ENCODE measurements at regions not wholly inside any gene's neighbourhood (a gene's known extent, or its start where the extent isn't known, plus 50 kb on each side); places are given as distances from the start of the nearest gene placed in this dataset.

DNA sequence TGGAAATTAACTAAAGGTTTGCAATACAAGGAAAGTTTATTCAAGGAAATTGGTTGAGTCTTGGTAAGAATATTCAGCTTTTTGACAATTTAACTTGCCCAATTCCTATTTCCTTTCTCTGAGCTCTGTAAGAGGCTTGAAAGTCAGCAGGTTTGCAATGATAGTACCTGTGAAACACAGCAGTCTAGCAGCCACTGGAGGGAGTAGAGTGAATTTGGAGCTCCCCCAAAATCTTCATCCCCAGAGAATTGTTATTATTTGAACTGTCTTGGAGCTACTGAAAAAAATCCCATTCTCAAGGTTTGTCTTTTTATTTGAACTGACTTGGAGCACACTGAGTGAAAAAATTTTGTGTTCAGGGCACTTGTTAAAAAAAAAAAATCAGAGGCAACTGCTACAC is 654.2 kb upstream of the PKN2 start:
- peaks cover 3 to 15% of the 10 kb centered on the region in 2 donors for H3K27me3 Mint-ChIP-seq
- ATAC-seq = no peak
- H3K27ac Mint-ChIP-seq = no peak overlapping the region
- no peak overlapping the region for H3K4me3 Mint-ChIP-seq
- no peak for DNase-seq (ENCODE audit: low spot score)
- H3K36me3 Mint-ChIP-seq = peaks cover 5% of the 10 kb centered on the region
- H3K4me1 Mint-ChIP-seq (ENCODE audit: low read depth in 2 of 2) = no peaks in the 10 kb centered on the region
- peaks cover 16% of the 10 kb centered on the region for H3K9me3 Mint-ChIP-seq

DNA sequence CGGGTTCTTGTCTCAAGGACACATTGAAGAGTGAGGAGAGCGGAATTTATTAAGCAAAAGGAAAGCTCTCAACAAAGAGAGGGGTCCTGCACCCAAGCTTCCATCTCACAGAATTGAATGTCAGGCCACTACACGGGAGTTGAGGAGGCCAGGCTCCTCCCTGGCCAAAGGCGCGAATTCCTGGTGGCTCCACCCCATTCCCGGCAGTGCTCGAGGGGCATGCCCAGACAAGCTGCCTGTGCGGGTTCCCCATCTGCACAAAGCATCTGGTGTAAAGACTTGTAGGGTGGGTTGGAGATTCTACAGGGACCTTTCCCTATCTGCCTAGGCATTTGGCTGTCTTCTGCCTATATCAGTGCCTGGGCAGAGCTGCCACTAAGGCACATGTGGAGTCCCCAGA is 648.5 kb upstream of the PKN2 start:
- peaks cover 16% of the 10 kb centered on the region for H3K36me3 Mint-ChIP-seq
- ATAC-seq (peak in 1 of 2 donors; percentile 20), DNase-seq (ENCODE audit: low spot score) (no peak)
- H3K27me3 Mint-ChIP-seq = peaks cover 0 to 9% of the 10 kb centered on the region in 2 donors
- H3K4me3 Mint-ChIP-seq = no peak overlapping the region
- peaks cover 8% of the 10 kb centered on the region for H3K9me3 Mint-ChIP-seq
- no peaks in the 10 kb centered on the region for H3K4me1 Mint-ChIP-seq (ENCODE audit: low read depth in 2 of 2)
- H3K27ac Mint-ChIP-seq = no peak overlapping the region

DNA sequence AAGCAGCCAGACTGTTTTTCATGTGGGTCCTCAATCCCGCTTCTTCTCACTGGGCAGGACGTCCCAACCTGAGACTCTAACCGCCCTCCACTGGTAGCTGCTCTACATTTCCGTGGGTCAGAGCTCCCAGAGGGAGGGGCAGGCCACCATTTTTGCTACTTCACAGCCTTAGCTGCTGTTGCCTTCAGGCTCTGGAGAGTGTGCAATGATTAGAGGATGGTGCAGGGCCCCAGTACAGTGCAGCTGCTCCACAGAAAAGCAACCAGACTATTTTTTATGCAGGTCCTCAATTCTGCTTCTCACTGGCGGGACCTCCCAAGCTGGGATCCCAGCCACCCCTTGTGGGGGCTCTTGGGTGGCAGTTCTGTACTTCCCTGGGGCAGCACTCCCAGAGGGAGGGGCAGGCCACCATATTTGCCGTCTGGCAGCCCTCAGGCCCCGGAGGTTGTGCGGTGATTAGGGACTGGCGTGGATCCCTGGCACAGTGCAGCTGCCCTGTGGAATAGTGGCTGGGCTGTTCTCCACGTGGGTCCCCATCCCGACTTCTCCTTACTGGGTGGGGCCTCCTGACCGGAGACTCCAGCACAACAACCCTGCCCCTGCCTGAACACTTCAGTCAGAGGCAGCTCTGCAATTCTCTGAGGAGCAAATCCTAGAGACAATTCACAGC is 647.6 kb upstream of the PKN2 start:
- DNase-seq (ENCODE audit: low spot score) = no peak
- H3K4me1 Mint-ChIP-seq (ENCODE audit: low read depth in 2 of 2) = no peaks in the 10 kb centered on the region

DNA sequence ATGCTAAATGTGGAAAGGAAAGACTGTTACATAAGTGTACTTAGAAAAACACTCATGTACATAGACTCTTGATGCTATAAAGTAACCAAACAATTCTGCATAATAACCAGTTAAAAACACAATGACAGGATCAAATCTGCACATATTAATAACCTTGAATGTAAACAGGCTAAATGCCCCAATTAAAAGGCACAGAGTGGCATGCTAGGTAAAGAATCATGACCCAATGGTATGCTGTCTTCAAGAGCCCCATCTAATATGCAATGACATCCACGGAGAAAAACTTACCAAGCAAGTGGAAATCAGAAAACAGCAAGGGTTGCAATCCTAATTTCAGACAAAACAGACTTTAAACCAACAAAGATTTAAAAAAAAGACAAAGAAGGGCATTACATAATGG is 644.8 kb upstream of the PKN2 start:
- DNase-seq (ENCODE audit: low spot score) = no peak
- Mint-ChIP-seq H3K9me3 (peaks cover 8% of the 10 kb centered on the region), H3K27me3 (no peaks in the 10 kb centered on the region)

More for the DNA sequence above, 647.6 kb upstream of the PKN2 start:
- Mint-ChIP-seq H3K27me3 (no peaks in the 10 kb centered on the region), H3K4me3 (no peak overlapping the region), H3K27ac (no peak overlapping the region), H3K36me3 (peaks cover 16% of the 10 kb centered on the region), H3K9me3 (peaks cover 8% of the 10 kb centered on the region)
- peak; percentile 15 to 31 for ATAC-seq

DNA sequence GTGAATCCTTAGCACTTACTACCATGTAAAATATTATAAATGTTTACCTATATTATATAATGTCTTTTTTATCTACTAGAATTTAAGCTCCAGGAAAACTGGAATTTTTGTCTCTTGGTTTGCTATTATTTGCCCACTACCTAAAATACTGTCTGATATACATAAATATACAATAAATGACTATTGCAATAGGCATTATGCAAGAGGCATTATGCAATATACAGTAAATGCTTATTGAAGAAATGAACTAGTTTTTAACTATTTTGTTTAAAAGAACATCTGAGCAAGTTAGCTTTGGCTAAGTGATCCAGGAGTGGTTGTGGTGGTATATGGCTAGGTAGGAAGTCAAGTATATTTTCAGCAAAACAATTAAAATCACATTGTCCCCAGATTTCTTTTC is 640.2 kb upstream of the PKN2 start:
- no peak overlapping the region for H3K27ac Mint-ChIP-seq
- no peaks in the 10 kb centered on the region for H3K27me3 Mint-ChIP-seq
- H3K4me3 Mint-ChIP-seq = no peak overlapping the region
- ATAC-seq = no peak
- H3K36me3 Mint-ChIP-seq = peaks cover 10% of the 10 kb centered on the region
- DNase-seq (ENCODE audit: low spot score) = no peak
- no peaks in the 10 kb centered on the region for H3K4me1 Mint-ChIP-seq (ENCODE audit: low read depth in 2 of 2)
- peaks cover 3% of the 10 kb centered on the region for H3K9me3 Mint-ChIP-seq

More for the DNA sequence above, 644.8 kb upstream of the PKN2 start:
- no peak overlapping the region for H3K27ac Mint-ChIP-seq
- H3K4me1 Mint-ChIP-seq (ENCODE audit: low read depth in 2 of 2) = no peaks in the 10 kb centered on the region
- H3K36me3 Mint-ChIP-seq = peaks cover 16% of the 10 kb centered on the region
- ATAC-seq = no peak
- H3K4me3 Mint-ChIP-seq = no peak overlapping the region

DNA sequence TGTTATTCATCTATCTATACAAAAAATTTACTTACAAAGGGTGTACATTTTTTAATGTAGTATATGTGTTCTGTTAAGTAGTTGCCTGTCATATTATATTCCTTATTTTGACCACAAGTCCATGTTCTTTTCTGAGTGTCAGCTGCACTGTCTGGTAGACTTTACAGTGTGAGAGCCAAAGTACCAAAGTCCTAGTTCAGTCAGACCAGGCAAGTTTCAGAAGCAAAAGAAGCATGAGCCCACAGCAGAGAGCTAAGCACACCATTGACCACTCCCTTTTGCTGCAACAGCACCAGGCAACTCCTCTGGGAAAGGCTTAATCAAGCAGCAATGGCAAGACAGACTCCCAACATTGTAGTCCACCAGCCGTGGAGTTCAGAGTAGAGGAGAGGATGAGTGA is 631.9 kb upstream of the PKN2 start:
- Mint-ChIP-seq H3K27ac (no peak overlapping the region), H3K4me1 (ENCODE audit: low read depth in 2 of 2) (no peaks in the 10 kb centered on the region)

DNA sequence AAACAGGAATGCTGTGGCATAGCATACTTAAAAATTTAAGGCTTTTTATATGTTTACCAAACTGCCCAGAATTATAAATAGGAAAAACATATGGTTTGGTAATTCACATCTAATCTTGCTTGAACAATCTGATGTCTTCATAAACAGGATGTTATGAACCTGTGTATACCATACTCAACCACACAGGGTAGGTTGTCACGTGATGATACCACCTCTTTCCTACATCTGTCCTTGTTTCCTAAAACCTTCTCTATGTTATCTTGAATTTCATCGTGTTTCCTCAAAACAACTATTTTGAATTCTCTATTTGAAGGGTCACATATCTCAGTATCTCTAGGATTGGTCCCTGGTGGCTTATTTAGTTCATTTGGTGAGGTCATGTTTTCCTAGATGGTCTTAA is 631.0 kb upstream of the PKN2 start:
- Mint-ChIP-seq H3K9me3 (no peaks in the 10 kb centered on the region), H3K36me3 (no peaks in the 10 kb centered on the region), H3K4me3 (no peak overlapping the region), H3K27me3 (no peaks in the 10 kb centered on the region), H3K4me1 (ENCODE audit: low read depth in 2 of 2) (no peaks in the 10 kb centered on the region), H3K27ac (no peak overlapping the region)
- DNase-seq (ENCODE audit: low spot score) (no peak), ATAC-seq (no peak)

More for the DNA sequence above, 631.9 kb upstream of the PKN2 start:
- H3K9me3 Mint-ChIP-seq = no peaks in the 10 kb centered on the region
- ATAC-seq (no peak), DNase-seq (ENCODE audit: low spot score) (no peak)
- H3K36me3 Mint-ChIP-seq = no peaks in the 10 kb centered on the region
- H3K27me3 Mint-ChIP-seq = no peaks in the 10 kb centered on the region
- no peak overlapping the region for H3K4me3 Mint-ChIP-seq

DNA sequence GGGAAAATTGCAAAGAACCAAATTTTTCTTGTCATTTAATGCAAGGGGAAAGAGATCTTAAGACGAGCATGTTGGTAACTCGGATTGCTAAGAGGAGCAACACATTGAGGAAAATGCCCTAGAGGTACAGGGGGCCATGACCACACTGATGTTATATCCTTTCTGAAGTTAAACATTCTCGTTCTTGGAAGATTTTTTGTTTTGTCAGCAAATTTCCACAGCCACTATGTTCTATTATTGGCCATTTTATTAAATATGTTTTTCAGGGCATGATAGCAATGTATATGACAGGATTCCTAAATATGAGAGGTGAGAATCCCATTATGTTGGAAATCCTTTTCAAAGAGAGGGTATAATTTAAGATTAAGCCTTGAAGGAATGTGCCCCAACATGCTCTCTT is 627.2 kb upstream of the PKN2 start:
- Mint-ChIP-seq H3K36me3 (no peaks in the 10 kb centered on the region), H3K4me1 (ENCODE audit: low read depth in 2 of 2) (no peaks in the 10 kb centered on the region), H3K27me3 (no peaks in the 10 kb centered on the region), H3K9me3 (no peaks in the 10 kb centered on the region), H3K4me3 (no peak overlapping the region), H3K27ac (no peak overlapping the region)
- no peak for DNase-seq (ENCODE audit: low spot score)
- no peak for ATAC-seq

DNA sequence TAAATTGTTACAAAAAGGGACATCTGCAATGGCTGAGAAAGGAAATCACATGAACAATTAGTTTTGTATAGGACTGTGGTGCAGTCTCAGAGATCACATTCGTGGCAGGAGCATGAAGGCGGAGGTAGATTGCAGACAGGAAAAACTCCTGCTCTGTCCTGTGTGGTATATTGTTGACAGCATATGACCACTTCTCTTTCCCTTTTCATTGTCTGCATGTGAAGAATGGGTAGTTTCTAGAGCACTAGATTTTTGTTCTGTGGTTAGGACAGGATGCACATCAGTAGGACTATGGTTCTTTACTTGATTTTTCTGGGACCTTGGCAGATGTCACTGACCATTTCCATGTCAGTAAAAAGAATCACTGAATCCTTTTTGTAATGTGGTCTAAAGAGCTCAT is 625.9 kb upstream of the PKN2 start:
- no peaks in the 10 kb centered on the region for H3K36me3 Mint-ChIP-seq
- H3K27ac Mint-ChIP-seq = no peak overlapping the region
- H3K4me3 Mint-ChIP-seq = no peak overlapping the region
- H3K4me1 Mint-ChIP-seq (ENCODE audit: low read depth in 2 of 2) = no peaks in the 10 kb centered on the region
- H3K27me3 Mint-ChIP-seq = peaks cover under 1% of the 10 kb centered on the region in 2 donors
- H3K9me3 Mint-ChIP-seq = no peaks in the 10 kb centered on the region
- no peak for DNase-seq (ENCODE audit: low spot score)
- ATAC-seq = no peak

DNA sequence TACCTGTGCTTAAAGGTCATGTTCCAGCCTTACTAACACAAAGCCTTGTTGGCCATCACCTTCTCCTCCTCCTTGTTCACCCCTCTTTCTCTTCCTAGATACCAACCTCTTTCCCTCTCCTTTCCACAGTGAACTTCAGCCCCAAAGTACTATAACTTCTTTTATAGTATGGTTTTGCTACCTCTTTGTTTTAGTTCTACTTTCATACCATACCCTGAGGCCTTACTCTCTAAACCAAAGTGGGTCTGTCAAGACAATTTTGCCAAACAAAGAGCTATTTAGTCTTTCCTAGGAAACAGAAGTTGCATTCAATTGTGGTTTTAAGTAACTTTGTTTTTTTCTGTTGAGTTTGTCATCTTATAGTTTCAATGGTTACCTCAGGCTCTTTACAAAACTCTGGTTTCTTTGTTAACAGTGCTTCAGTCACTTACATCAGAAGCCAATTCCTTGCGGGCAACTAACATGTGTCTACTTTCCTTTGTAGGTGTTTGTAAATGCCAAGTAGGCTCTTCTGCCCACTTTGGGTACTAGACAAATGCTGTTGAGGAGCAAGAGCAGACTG is 623.9 kb upstream of the PKN2 start:
- H3K36me3 Mint-ChIP-seq = no peaks in the 10 kb centered on the region
- no peak for DNase-seq (ENCODE audit: low spot score)

DNA sequence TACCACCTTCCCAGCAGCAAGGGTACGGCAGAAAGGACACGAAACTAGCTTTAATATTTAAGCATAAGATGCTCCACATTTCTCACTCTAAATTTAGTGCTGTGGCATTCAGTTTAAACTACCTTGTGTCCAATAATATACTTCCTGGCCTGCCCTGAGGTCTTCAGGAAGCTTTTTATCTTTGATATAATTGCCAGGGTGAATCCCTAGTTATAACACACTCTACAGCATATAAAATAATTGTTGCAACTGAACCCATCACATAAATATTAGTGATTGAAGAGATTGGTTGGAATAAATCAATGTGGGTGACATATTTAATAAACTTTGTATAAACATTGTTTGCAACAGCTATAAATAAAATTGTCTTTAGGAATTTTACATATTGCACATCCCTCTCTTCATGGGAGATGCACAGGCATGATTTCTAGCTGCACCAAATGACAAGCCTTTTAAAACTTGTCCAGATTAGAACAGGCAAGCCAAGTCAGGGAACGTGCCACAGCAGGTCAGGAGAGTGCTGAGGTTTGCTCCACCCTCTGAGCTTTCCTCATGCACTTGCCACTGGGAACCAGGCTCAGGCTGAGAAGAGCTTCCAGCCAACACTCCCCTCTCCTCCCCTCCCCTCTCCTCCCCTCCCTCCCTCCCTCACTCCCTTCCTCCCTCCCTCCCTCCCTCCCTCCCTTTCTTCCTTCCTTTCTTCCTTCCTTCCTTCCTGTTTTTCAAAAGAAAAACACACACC is 623.2 kb upstream of the PKN2 start:
- no peak overlapping the region for H3K27ac Mint-ChIP-seq
- no peaks in the 10 kb centered on the region for H3K36me3 Mint-ChIP-seq
- DNase-seq (ENCODE audit: low spot score) (no peak), ATAC-seq (no peak)
- peaks cover 4 to 12% of the 10 kb centered on the region in 2 donors for H3K27me3 Mint-ChIP-seq
- no peaks in the 10 kb centered on the region for H3K9me3 Mint-ChIP-seq
- H3K4me1 Mint-ChIP-seq (ENCODE audit: low read depth in 2 of 2) = no peaks in the 10 kb centered on the region
- H3K4me3 Mint-ChIP-seq = no peak overlapping the region

More for the DNA sequence above, 623.9 kb upstream of the PKN2 start:
- no peak overlapping the region for H3K4me3 Mint-ChIP-seq
- H3K27me3 Mint-ChIP-seq = peaks cover 4 to 12% of the 10 kb centered on the region in 2 donors
- H3K27ac Mint-ChIP-seq = no peak overlapping the region
- ATAC-seq = no peak
- no peaks in the 10 kb centered on the region for H3K4me1 Mint-ChIP-seq (ENCODE audit: low read depth in 2 of 2)
- no peaks in the 10 kb centered on the region for H3K9me3 Mint-ChIP-seq

DNA sequence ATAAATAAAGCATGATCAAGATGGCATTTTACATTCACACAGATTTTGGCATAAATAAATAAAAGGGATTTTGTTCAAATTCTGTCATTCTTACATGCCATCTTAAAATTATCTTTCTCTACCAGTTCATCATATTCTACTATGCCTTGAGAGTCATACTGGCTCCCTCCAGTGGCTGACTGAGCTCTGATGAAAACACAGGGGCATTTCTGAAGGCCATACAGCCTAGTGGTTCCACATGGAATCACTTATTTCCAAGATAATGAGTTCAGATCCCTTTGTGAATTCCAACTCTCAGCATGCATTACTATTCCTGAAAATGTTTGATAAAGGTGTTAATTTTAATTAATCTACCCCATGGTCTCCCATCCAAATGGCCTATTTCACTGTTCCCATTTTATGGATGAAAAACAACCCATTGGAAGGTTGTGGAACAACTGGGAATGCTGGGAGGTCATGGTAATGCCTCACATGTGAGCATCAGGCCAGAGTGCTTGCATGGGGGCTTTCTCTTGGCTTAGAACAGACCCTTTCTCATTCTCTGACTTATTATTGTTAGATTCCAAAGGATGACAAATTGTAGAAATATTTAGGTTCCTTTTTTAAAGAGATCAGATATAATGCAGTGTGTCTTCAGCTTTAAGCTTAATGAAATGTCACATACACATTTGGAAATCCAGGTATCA is 622.4 kb upstream of the PKN2 start:
- Mint-ChIP-seq H3K4me3 (no peak overlapping the region), H3K27ac (no peak overlapping the region), H3K27me3 (peaks cover 4 to 12% of the 10 kb centered on the region in 2 donors), H3K9me3 (no peaks in the 10 kb centered on the region), H3K36me3 (no peaks in the 10 kb centered on the region), H3K4me1 (ENCODE audit: low read depth in 2 of 2) (no peaks in the 10 kb centered on the region)
- no peak for DNase-seq (ENCODE audit: low spot score)
- no peak for ATAC-seq

DNA sequence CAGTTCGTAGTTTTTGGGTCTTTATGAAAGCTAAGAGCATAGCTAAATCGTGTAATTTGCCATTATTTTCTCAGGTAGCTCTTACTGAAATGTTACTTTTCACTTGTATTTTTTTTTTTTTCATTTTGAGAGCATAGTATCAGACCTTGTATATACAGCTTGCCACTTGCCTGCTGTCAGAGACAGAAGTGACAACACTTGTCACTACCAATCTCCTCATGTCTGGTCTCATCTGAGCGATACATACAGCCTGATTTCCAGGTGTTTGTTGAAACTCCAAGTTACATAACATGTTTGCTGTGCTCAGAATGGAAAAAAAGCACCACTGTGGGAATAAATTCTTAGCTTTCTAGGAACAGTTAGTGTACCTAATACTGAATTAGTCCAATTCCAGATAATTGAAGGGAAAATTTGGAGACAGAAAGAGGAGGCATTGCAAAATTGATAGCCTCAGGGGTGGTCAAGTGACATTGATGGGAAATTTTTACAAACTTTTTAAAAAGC is 621.4 kb upstream of the PKN2 start:
- Mint-ChIP-seq H3K4me1 (ENCODE audit: low read depth in 2 of 2) (no peaks in the 10 kb centered on the region), H3K9me3 (no peaks in the 10 kb centered on the region), H3K27me3 (peaks cover 4 to 12% of the 10 kb centered on the region in 2 donors), H3K36me3 (no peaks in the 10 kb centered on the region), H3K4me3 (no peak overlapping the region), H3K27ac (no peak overlapping the region)
- DNase-seq (ENCODE audit: low spot score) = no peak
- ATAC-seq = no peak

DNA sequence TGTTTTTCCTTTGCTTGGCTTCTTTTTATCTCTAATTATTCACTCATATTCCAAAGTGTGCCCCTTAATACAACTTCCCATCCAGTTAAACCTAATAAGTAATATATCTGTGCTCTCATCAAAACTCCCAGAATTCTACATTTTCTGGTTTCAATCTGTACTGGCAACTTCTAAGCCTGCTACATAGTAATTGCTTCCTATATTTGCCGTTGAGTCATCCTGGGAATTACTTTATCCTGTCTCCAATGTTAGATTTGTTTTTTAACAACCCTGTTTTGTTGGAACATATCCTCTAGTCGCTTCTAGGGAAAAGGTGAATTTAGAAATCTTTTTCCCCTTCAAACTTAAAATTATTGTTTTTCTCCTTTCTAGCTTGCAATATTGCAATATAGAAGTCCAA is 620.5 kb upstream of the PKN2 start:
- H3K27me3 Mint-ChIP-seq = peaks cover 4 to 12% of the 10 kb centered on the region in 2 donors
- H3K27ac Mint-ChIP-seq = no peak overlapping the region
- H3K36me3 Mint-ChIP-seq = no peaks in the 10 kb centered on the region
- H3K9me3 Mint-ChIP-seq = no peaks in the 10 kb centered on the region
- DNase-seq (ENCODE audit: low spot score) (no peak), ATAC-seq (no peak)
- no peaks in the 10 kb centered on the region for H3K4me1 Mint-ChIP-seq (ENCODE audit: low read depth in 2 of 2)
- H3K4me3 Mint-ChIP-seq = no peak overlapping the region

Measured in natural killer cell treated with Interleukin-12 subunit alpha and Interleukin-12 subunit beta and Interleukin-15 and Interleukin-18, amount 100 ng/mL, for 72 hours (primary cell).